IMR-90 (cell line): ENCODE measurements at regions not wholly inside any gene's neighbourhood (a gene's known extent, or its start where the extent isn't known, plus 50 kb on each side); places are given as distances from the start of the nearest gene placed in this dataset.

Experiments
- ATAC-seq: fragments of 200-7000 bp; cut with Tn5 transposase; 2 replicates; pipeline ENCODE4 v1.9.1; 2020; ENCODE audit warnings: low read depth, mild to moderate bottlenecking, moderate library complexity
- BruUV-seq: library from RNA; stranded (reverse); fragments of 400-500 nt; replicated peaks from 2 replicates; lab custom pipeline; 2021; lab: Mats Ljungman, UMichigan
- CTCF ChIA-PET: fragments of 300-600 bp; formaldehyde crosslinking; extraction: SDS; loops from one replicate; lab custom pipeline; 2021; ENCODE audit warnings: antibody characterized with exemption; lab: Yijun Ruan, JAX
- POLR2A ChIA-PET: fragments of 300-600 bp; sonication (Branson Sonifier 250); formaldehyde crosslinking; loops from one replicate; lab custom pipeline; 2022; ENCODE audit warnings: antibody characterized with exemption; ENCODE audit not compliant: unreplicated experiment; lab: Charles Lee
- DNase-seq: peaks from one replicate; pipeline ENCODE4 v3.0.0; 2013
- H2AFZ ChIP-seq: replicated peaks from 2 replicates; pipeline ENCODE3; 2013; ENCODE audit warnings: low read length, mild to moderate bottlenecking; ENCODE audit not compliant: poor library complexity
- H2AK5ac ChIP-seq: 2 replicates; pipeline ENCODE4 v1.6.1; 2013; ENCODE audit warnings: low read depth, low read length, inconsistent platforms
- H2AK9ac ChIP-seq: replicated peaks from 2 replicates; pipeline ENCODE3; 2013; ENCODE audit warnings: mild to moderate bottlenecking, low read depth, low read length, moderate library complexity; ENCODE audit not compliant: poor library complexity
- H2BK120ac ChIP-seq: 2 replicates; pipeline ENCODE4 v1.6.1; 2013; ENCODE audit warnings: low read depth, low read length, inconsistent platforms
- H2BK15ac ChIP-seq: 3 replicates; pipeline ENCODE4 v1.6.1; 2013; ENCODE audit warnings: low read depth, low read length, inconsistent platforms
- H2BK20ac ChIP-seq: 2 replicates; pipeline ENCODE4 v1.6.1; 2013; ENCODE audit warnings: low read depth, mild to moderate bottlenecking, inconsistent platforms, low read length, moderate library complexity
- H2BK5ac ChIP-seq: 2 replicates; pipeline ENCODE4 v1.6.1; 2013; ENCODE audit warnings: mild to moderate bottlenecking, low read depth, low read length, inconsistent platforms; ENCODE audit not compliant: poor library complexity, severe bottlenecking
- H3K14ac ChIP-seq: replicated peaks from 2 replicates; pipeline ENCODE4 v1.6.1; 2013; ENCODE audit warnings: low read depth, low read length, inconsistent platforms
- H3K18ac ChIP-seq: 2 replicates; pipeline ENCODE4 v1.6.1; 2013; ENCODE audit warnings: low read depth, low read length, control low read depth
- H3K23ac ChIP-seq: 2 replicates; pipeline ENCODE4 v1.6.1; 2013; ENCODE audit warnings: low read depth, low read length, inconsistent platforms
- H3K27ac ChIP-seq: 2 replicates; pipeline ENCODE4 v1.5.1; 2013; ENCODE audit warnings: mild to moderate bottlenecking, control low read depth, low read length; ENCODE audit not compliant: insufficient read depth
- H3K27me3 ChIP-seq: 2 replicates; pipeline ENCODE4 v1.6.1; 2013; ENCODE audit warnings: low read length; ENCODE audit not compliant: control insufficient read depth, insufficient read depth
- H3K36me3 ChIP-seq: 2 replicates; pipeline ENCODE4 v1.6.1; 2013; ENCODE audit warnings: low read length, mixed read lengths; ENCODE audit not compliant: control insufficient read depth, insufficient read depth
- H3K4ac ChIP-seq: 2 replicates; pipeline ENCODE4 v1.6.1; 2013; ENCODE audit warnings: low read depth, low read length, inconsistent platforms
- H3K4me1 ChIP-seq: 2 replicates; pipeline ENCODE4 v1.6.1; 2013; ENCODE audit warnings: low read length, mixed read lengths; ENCODE audit not compliant: control insufficient read depth, insufficient read depth
- H3K4me2 ChIP-seq: 2 replicates; pipeline ENCODE4 v1.6.1; 2013; ENCODE audit warnings: low read depth, mild to moderate bottlenecking, control low read depth, low read length, moderate library complexity
- H3K4me3 ChIP-seq: 2 replicates; pipeline ENCODE4 v1.5.1; 2013; ENCODE audit warnings: low read depth, mild to moderate bottlenecking, control low read depth, low read length, moderate library complexity; ENCODE audit not compliant: insufficient read depth
- H3K56ac ChIP-seq: 2 replicates; pipeline ENCODE4 v1.6.1; 2013; ENCODE audit warnings: low read length, inconsistent platforms; ENCODE audit not compliant: insufficient read depth; ENCODE audit errors: extremely low read depth
- H3K79me1 ChIP-seq, 2 experiments: 2 replicates each; pipeline ENCODE4 v1.6.1; 2013; ENCODE audit warnings: low read length in 2 of 2, inconsistent platforms in 1 of 2, low read depth in 1 of 2
- H3K9ac ChIP-seq: 2 replicates; pipeline ENCODE4 v1.6.1; 2013; ENCODE audit warnings: low read depth, low read length, control low read depth
- H3K9me1 ChIP-seq: 2 replicates; pipeline ENCODE4 v1.6.1; 2013; ENCODE audit warnings: low read length, inconsistent platforms; ENCODE audit not compliant: insufficient read depth
- H3K9me3 ChIP-seq: 2 replicates; pipeline ENCODE4 v1.6.1; 2013; ENCODE audit warnings: low read length; ENCODE audit not compliant: control insufficient read depth, insufficient read depth
- H4K20me1 ChIP-seq: 2 replicates; pipeline ENCODE4 v1.6.1; 2013; ENCODE audit warnings: low read length, inconsistent platforms; ENCODE audit not compliant: insufficient read depth
- H4K5ac ChIP-seq: 2 replicates; pipeline ENCODE4 v1.6.1; 2013; ENCODE audit warnings: mild to moderate bottlenecking, low read depth, low read length, control low read depth
- H4K8ac ChIP-seq, 2 experiments: 2 replicates each; pipeline ENCODE4 v1.6.1; 2013; ENCODE audit warnings: low read depth in 2 of 2, low read length in 2 of 2, control low read depth in 1 of 2, inconsistent platforms in 1 of 2
- H4K91ac ChIP-seq: 2 replicates; pipeline ENCODE4 v1.6.1; 2013; ENCODE audit warnings: low read depth, low read length, inconsistent platforms; ENCODE audit not compliant: insufficient read depth
- BHLHE40 ChIP-seq: fragments of 150-350 bp; IDR thresholded peaks from 2 replicates; pipeline ENCODE4 v1.6.1; 2016; ENCODE audit warnings: mild to moderate bottlenecking, low read depth, low read length
- CEBPB ChIP-seq: IDR thresholded peaks from 2 replicates; pipeline ENCODE4 v1.6.1; 2012; ENCODE audit warnings: low read depth, low read length, improper control_type of control experiment
- CHD1 ChIP-seq: IDR thresholded peaks from 2 replicates; pipeline ENCODE4 v1.6.1; 2012; ENCODE audit warnings: low read depth, low read length, improper control_type of control experiment
- CTCF ChIP-seq: conservative IDR thresholded peaks from 2 replicates; pipeline ENCODE4 v1.5.1; 2012; ENCODE audit warnings: mild to moderate bottlenecking, low read depth, low read length, improper control_type of control experiment
- ELK1 ChIP-seq: fragments of 150-350 bp; IDR thresholded peaks from 2 replicates; pipeline ENCODE4 v1.6.1; 2016; ENCODE audit warnings: low read depth, mild to moderate bottlenecking, low read length, moderate library complexity, borderline replicate concordance
- MAFK ChIP-seq: IDR thresholded peaks from 2 replicates; pipeline ENCODE4 v1.6.1; 2012; ENCODE audit warnings: low read depth, low read length, improper control_type of control experiment
- MAZ ChIP-seq: IDR thresholded peaks from 2 replicates; pipeline ENCODE4 v1.6.1; 2012; ENCODE audit warnings: low read depth, mild to moderate bottlenecking, low read length, improper control_type of control experiment, moderate library complexity, borderline replicate concordance
- POLR2A ChIP-seq: IDR thresholded peaks from 2 replicates; pipeline ENCODE4 v1.6.1; 2012; ENCODE audit warnings: mild to moderate bottlenecking, low read depth, low read length
- RAD21 ChIP-seq: IDR thresholded peaks from 2 replicates; pipeline ENCODE4 v1.6.1; 2012; ENCODE audit warnings: low read length, improper control_type of control experiment
- SMC3 ChIP-seq: fragments of 150-350 bp; IDR thresholded peaks from 2 replicates; pipeline ENCODE4 v1.6.1; 2016; ENCODE audit warnings: low read depth, mild to moderate bottlenecking, antibody characterized with exemption, low read length, moderate library complexity
- USF2 ChIP-seq: fragments of 150-350 bp; IDR thresholded peaks from 2 replicates; pipeline ENCODE4 v1.6.1; 2017; ENCODE audit warnings: mild to moderate bottlenecking, antibody characterized with exemption, low read length, low read depth
- WGBS, 2 experiments: methylation state at CpG; one replicate each; pipeline versions ENCODE4 v1.1.5 to v1.1.7; 2013; ENCODE audit warnings: missing lambda C conversion rate in 2 of 2; ENCODE audit not compliant: insufficient read length in 1 of 2; ENCODE audit errors: extremely low coverage in 2 of 2; 5-methylcytosine and 5-hydroxymethylcytosine counted together
- dilution Hi-C: fragments of 300-500 bp; cut with HindIII; formaldehyde crosslinking; loops from one replicate; pipeline ENCODE4 v1.14.3; 2018; ENCODE audit warnings: low sequenced_read_pairs; ENCODE audit not compliant: unreplicated experiment
- in situ Hi-C: fragments of 300-500 bp; cut with MboI; formaldehyde crosslinking; loops from 3 replicates; pipeline ENCODE4 v1.14.3; 2019; ENCODE audit warnings: low sequenced_read_pairs, inconsistent platforms, mixed read lengths
- intact Hi-C: fragments of 100-400 bp; cut with micrococcal nuclease; formaldehyde crosslinking; loops from 2 replicates; pipeline ENCODE4 v1.10.0; 2022

- H3K9ac ChIP-seq: no peak overlapping the region
- no peak overlapping the region for H2BK5ac ChIP-seq
- H3K23ac ChIP-seq: no peak overlapping the region
- peaks cover 10% of the 10 kb centered on the region for H3K9me3 ChIP-seq
- POLR2A ChIA-PET: no interaction called here
- no peak overlapping the region for H3K14ac ChIP-seq
- no peak overlapping the region for H3K4me2 ChIP-seq
- no peak for TF ChIP-seq CHD1
- no peak for TF ChIP-seq RAD21
- no peak for TF ChIP-seq POLR2A
- TF ChIP-seq MAFK: no peak
- no peak for TF ChIP-seq USF2
- no peak for TF ChIP-seq CEBPB
- no peak for TF ChIP-seq BHLHE40
- TF ChIP-seq MAZ: no peak
- no peak for TF ChIP-seq ELK1
- TF ChIP-seq CTCF: no peak
- no peak for TF ChIP-seq SMC3
- H3K4me3 ChIP-seq: no peak overlapping the region
- no peak overlapping the region for H4K8ac ChIP-seq
- H3K79me1 ChIP-seq: no peaks in the 10 kb centered on the region
- H3K27ac ChIP-seq: no peak overlapping the region
- 75% methylated on average over 9 of the region's 13 CpGs; no CpG with 5 or more reads in 1 of the 2 experiments for WGBS, 2 experiments
- no peak overlapping the region for H2AK9ac ChIP-seq
- H3K56ac ChIP-seq: no peak overlapping the region
- ATAC-seq (no peak), DNase-seq (no peak)
- in situ Hi-C loops (no loop called here), intact Hi-C loops (no loop called here), dilution Hi-C loops (no loop called here)
- H2BK120ac ChIP-seq: no peak overlapping the region
- no peak overlapping the region for H2AK5ac ChIP-seq
- CTCF ChIA-PET: interaction anchor here (0.8 kb wide), 1 partner anchor 17 kb away, joined by 3 read pairs; no protein-coding TSS in a partner anchor
- H4K20me1 ChIP-seq: no peaks in the 10 kb centered on the region; the same call in 1 of the 2 replicates
- H3K36me3 ChIP-seq: no peaks in the 10 kb centered on the region
- H2BK15ac ChIP-seq: no peak overlapping the region
- H3K18ac ChIP-seq: no peak overlapping the region
- no peaks in the 10 kb centered on the region for H3K4me1 ChIP-seq
- H3K9me1 ChIP-seq: no peaks in the 10 kb centered on the region
- BruUV-seq: no TSS peak
- no peak overlapping the region for H2AFZ ChIP-seq
- H4K91ac ChIP-seq: no peak overlapping the region
- H2BK20ac ChIP-seq: no peak overlapping the region
- no peak overlapping the region for H4K5ac ChIP-seq
- peaks cover 30% of the 10 kb centered on the region for H3K27me3 ChIP-seq
- H3K4ac ChIP-seq: no peak overlapping the region
Measured at GRCh38 chr16:87138738-87139267, 178.4 kb downstream of the C16orf95 start.
